ENCODE measurements at regions not wholly inside any gene's neighbourhood (a gene's known extent, or its start where the extent isn't known, plus 50 kb on each side); places are given as distances from the start of the nearest gene placed in this dataset.

DNA sequence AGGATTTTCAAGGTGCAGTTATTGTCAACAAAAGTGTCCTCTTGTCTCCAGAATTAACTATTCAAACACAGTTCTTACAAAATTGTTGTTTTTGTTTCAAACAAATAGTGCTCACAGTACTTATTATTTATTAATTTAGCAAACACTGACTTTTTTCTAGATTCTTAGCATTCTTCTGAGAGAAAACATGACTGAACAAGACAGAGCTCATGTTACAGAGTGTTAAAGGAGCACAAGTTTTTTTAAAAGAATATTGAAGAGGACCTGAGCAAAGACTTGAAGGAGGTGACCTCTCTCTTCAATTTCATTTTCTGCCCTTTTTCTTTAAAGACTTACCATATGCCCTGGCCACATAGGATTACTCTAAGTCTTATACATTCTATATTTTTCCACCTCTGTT lies 2220.3 kb upstream of the AGA start:
- TF ChIP-seq, protein P1, sequence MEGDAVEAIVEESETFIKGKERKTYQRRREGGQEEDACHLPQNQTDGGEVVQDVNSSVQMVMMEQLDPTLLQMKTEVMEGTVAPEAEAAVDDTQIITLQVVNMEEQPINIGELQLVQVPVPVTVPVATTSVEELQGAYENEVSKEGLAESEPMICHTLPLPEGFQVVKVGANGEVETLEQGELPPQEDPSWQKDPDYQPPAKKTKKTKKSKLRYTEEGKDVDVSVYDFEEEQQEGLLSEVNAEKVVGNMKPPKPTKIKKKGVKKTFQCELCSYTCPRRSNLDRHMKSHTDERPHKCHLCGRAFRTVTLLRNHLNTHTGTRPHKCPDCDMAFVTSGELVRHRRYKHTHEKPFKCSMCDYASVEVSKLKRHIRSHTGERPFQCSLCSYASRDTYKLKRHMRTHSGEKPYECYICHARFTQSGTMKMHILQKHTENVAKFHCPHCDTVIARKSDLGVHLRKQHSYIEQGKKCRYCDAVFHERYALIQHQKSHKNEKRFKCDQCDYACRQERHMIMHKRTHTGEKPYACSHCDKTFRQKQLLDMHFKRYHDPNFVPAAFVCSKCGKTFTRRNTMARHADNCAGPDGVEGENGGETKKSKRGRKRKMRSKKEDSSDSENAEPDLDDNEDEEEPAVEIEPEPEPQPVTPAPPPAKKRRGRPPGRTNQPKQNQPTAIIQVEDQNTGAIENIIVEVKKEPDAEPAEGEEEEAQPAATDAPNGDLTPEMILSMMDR (IDR thresholded peaks at IDR 0.05): no peak
- no peak for TF ChIP-seq POLR2A (IDR thresholded peaks at IDR 0.05)
